ENCODE measurements at regions not wholly inside any gene's neighbourhood (a gene's known extent, or its start where the extent isn't known, plus 50 kb on each side); places are given as distances from the start of the nearest gene placed in this dataset.

DNA sequence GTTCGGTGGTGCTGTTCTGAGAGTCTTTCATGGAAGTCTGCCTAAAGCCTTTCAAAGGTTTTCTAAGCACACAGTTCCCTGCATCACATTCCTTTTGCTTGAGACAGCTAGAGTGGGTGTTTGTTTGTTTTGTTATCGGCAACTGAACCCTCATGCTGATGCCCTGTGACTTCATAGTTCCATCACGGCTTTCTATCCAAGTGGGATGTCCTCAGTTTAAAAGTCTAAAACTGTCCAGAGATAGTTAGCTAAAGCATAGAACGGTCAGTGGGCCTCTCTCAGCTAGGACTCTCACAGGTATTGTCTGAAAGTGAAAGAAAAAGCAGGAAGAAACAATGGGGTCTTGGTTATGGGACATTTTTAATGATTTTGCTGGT, 337.3 kb downstream of the OSR1 start:
- TF ChIP-seq, protein P1, sequence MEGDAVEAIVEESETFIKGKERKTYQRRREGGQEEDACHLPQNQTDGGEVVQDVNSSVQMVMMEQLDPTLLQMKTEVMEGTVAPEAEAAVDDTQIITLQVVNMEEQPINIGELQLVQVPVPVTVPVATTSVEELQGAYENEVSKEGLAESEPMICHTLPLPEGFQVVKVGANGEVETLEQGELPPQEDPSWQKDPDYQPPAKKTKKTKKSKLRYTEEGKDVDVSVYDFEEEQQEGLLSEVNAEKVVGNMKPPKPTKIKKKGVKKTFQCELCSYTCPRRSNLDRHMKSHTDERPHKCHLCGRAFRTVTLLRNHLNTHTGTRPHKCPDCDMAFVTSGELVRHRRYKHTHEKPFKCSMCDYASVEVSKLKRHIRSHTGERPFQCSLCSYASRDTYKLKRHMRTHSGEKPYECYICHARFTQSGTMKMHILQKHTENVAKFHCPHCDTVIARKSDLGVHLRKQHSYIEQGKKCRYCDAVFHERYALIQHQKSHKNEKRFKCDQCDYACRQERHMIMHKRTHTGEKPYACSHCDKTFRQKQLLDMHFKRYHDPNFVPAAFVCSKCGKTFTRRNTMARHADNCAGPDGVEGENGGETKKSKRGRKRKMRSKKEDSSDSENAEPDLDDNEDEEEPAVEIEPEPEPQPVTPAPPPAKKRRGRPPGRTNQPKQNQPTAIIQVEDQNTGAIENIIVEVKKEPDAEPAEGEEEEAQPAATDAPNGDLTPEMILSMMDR (IDR thresholded peaks at IDR 0.05; ENCODE audit: borderline replicate concordance, extremely low read depth, low read length, poor library complexity, severe bottlenecking) = no peak
- TF ChIP-seq EZH2 (IDR thresholded peaks at IDR 0.05; ENCODE audit: borderline replicate concordance, low read depth, low read length, severe bottlenecking) = no peak
